ENCODE measurements at regions not wholly inside any gene's neighbourhood (a gene's known extent, or its start where the extent isn't known, plus 50 kb on each side); places are given as distances from the start of the nearest gene placed in this dataset.

DNA sequence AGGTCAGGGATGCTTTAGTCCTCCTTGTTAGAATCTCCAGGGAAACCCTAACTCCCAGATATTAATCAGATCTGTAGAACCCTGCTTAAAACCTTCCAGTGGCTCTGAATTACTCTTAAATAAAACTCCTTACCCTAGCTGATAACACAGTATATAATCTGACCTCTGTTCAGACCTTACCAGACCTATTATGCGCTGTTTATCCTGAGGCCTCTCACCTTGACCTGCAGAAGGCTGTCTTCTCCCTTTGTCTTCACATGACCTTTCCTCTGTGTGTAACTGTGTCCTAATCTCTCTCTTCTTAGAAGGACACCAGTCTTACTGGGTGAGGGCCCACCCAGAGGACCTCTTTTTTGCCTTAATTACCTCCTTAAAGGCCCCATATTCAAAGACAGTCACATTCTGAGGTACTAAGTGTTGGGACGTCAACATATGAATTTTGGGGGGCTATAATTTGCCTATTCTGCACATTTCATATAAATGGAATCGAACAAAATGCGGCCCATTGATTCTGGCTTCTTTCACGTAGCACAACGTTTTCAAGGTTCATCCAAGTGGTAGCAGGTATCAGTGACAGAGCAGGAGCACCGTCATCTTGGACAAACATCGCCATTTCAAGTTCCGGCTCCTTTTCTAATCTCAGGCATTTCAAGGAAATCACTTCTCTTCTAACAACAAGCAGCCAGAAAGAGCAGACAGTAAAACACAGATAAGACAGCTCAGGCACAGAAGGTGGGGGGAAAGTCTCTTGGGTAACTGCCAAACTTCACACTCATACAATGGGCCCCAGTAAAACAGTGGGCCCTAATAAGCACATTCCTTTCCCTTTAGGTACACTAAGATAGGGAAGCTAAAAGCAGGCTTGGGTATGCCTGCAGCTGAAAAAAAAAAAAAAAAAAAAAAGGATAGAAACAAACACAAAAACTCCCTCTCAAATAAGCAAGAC, 200.2 kb upstream of the NUDT4 start:
- H3K27me3 Mint-ChIP-seq (ENCODE audit: insufficient read depth, unreplicated experiment) = no peaks in the 10 kb centered on the region
- POLR2A ChIA-PET = interaction anchor here (0.5 to 0.6 kb wide), 2 partner anchors 25 to 67 kb away, joined by 4 to 5 read pairs; no protein-coding TSS in a partner anchor
- TF ChIP-seq, protein P1, sequence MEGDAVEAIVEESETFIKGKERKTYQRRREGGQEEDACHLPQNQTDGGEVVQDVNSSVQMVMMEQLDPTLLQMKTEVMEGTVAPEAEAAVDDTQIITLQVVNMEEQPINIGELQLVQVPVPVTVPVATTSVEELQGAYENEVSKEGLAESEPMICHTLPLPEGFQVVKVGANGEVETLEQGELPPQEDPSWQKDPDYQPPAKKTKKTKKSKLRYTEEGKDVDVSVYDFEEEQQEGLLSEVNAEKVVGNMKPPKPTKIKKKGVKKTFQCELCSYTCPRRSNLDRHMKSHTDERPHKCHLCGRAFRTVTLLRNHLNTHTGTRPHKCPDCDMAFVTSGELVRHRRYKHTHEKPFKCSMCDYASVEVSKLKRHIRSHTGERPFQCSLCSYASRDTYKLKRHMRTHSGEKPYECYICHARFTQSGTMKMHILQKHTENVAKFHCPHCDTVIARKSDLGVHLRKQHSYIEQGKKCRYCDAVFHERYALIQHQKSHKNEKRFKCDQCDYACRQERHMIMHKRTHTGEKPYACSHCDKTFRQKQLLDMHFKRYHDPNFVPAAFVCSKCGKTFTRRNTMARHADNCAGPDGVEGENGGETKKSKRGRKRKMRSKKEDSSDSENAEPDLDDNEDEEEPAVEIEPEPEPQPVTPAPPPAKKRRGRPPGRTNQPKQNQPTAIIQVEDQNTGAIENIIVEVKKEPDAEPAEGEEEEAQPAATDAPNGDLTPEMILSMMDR (IDR thresholded peaks at IDR 0.05; ENCODE audit: insufficient read depth in 1 of 2, low read depth in 1 of 2, low read length in 1 of 2, severe bottlenecking in 1 of 2, unreplicated experiment in 1 of 2) = no peak
- peaks cover 13% of the 10 kb centered on the region for H3K9me3 Mint-ChIP-seq (ENCODE audit: unreplicated experiment)
- Histone ChIP-seq H3K27me3 (replicated peaks; ENCODE audit: control insufficient read depth, insufficient read depth, low read length) (no peaks in the 10 kb centered on the region), H3K36me3 (ENCODE audit: control insufficient read depth, insufficient read depth, low read length) (no peaks in the 10 kb centered on the region; the same call in 1 of the 2 replicates), H3K9me3 (peaks cover 6% of the 10 kb centered on the region; the same call in 1 of the 2 replicates), H3K4me3 (ENCODE audit: low read depth, low read length) (no peak overlapping the region), H3K4me1 (peaks cover 24% of the 10 kb centered on the region)
- peak overlapping the region; percentile 55 for H3K4me3 Mint-ChIP-seq (ENCODE audit: unreplicated experiment)
- peaks cover 24% of the 10 kb centered on the region for H3K4me1 Mint-ChIP-seq (ENCODE audit: low read depth, unreplicated experiment)
- peak; percentile 67 to 80 for DNase-seq
- intact Hi-C loops (cut with micrococcal nuclease; ENCODE audit: unreplicated experiment) = loop anchor here (1.0 to 5.0 kb wide), 4 partner anchors 10 to 200 kb away; partner anchors contain the start of gene NUDT4
- H3K27ac Mint-ChIP-seq (ENCODE audit: unreplicated experiment) = peak overlapping the region; percentile 87
- peaks cover 13% of the 10 kb centered on the region for H3K36me3 Mint-ChIP-seq (ENCODE audit: insufficient read depth, unreplicated experiment)
- no TSS peak for BruUV-seq (replicated peaks)
- CTCF ChIA-PET = interaction anchor here (0.6 to 1.8 kb wide), 3 partner anchors 50 to 187 kb away, joined by 3 to 4 read pairs (median 4); no protein-coding TSS in a partner anchor

DNA sequence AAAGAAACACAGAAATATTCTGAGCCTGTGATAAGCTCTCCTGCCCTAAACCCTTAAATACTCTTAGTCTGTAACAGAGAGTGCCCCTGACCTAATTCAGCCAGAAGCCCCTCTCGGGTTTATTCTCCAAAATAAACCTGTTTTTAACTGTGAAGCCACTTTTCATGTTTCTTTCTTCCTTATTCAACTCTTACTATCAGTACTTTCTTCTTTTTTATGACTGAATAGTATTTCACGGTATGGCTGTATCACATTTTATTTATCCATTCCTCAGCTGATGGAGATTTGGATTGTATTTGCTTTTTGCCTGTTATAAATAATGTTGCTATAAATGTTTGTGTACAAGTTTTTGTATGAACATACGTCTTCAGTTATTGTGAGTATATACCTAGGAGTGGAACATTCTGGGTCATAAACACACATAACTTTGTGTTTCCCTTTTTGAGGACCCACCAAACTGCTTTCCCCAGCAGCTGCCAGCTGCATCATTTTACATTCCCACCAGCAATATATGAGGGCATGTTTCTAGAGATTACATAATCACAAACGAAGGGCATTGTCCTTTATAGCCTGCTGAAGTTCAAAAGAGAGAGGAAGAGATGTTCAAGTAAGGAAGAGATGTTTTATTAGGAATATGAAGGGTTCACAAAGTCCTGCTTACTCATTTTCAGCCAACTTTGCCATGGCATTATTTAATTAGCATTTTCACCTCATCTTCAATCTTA, 199.4 kb upstream of the NUDT4 start:
- H3K27me3 Mint-ChIP-seq (ENCODE audit: insufficient read depth, unreplicated experiment) = no peaks in the 10 kb centered on the region
- H3K9me3 ChIP-seq = peaks cover 6% of the 10 kb centered on the region; the same call in 1 of the 2 replicates
- H3K4me1 ChIP-seq = peaks cover 24% of the 10 kb centered on the region
- BruUV-seq (replicated peaks) = no TSS peak
- H3K27me3 ChIP-seq (replicated peaks; ENCODE audit: control insufficient read depth, insufficient read depth, low read length) = no peaks in the 10 kb centered on the region
- TF ChIP-seq, protein P1 (IDR thresholded peaks at IDR 0.05; ENCODE audit: insufficient read depth in 1 of 2, low read depth in 1 of 2, low read length in 1 of 2, severe bottlenecking in 1 of 2, unreplicated experiment in 1 of 2) = no peak
- H3K4me1 Mint-ChIP-seq (ENCODE audit: low read depth, unreplicated experiment) = peaks cover 24% of the 10 kb centered on the region
- no peak overlapping the region for H3K4me3 ChIP-seq (ENCODE audit: low read depth, low read length)
- DNase-seq = no peak
- POLR2A ChIA-PET = interaction anchor here (0.6 kb wide), 1 partner anchor 66 kb away, joined by 5 read pairs; no protein-coding TSS in a partner anchor
- peak overlapping the region; percentile 87 for H3K27ac Mint-ChIP-seq (ENCODE audit: unreplicated experiment)
- H3K4me3 Mint-ChIP-seq (ENCODE audit: unreplicated experiment) = no peak overlapping the region
- no peaks in the 10 kb centered on the region; the same call in 1 of the 2 replicates for H3K36me3 ChIP-seq (ENCODE audit: control insufficient read depth, insufficient read depth, low read length)
- peaks cover 13% of the 10 kb centered on the region for H3K36me3 Mint-ChIP-seq (ENCODE audit: insufficient read depth, unreplicated experiment)
- peaks cover 13% of the 10 kb centered on the region for H3K9me3 Mint-ChIP-seq (ENCODE audit: unreplicated experiment)
- CTCF ChIA-PET = interaction anchor here (0.6 to 1.8 kb wide), 3 partner anchors 51 to 188 kb away, joined by 3 to 4 read pairs (median 4); no protein-coding TSS in a partner anchor
- intact Hi-C loops (cut with micrococcal nuclease; ENCODE audit: unreplicated experiment) = loop anchor here (5.0 kb wide), 2 partner anchors 134 to 199 kb away; partner anchors contain the start of gene NUDT4

DNA sequence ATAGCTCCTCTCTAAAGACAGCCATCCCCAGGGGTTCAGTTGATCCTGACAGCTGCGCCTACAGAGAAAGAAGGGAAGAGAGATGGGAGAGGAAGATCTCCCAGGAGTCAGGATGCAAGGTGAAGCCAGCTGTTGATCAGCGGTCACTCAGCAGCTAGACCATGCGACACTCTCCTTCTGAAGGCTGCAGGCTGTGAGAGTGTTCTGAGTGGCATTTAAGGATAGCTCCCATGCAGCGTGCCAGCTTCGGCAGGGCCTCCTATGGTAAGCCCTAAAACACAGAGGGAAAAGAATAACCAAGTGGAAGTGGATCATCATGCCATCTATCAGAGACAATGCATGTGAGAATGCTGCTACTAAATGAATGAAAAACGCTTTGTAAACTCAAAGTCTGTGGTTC, 197.9 kb upstream of the NUDT4 start:
- TF ChIP-seq, protein P1 (IDR thresholded peaks at IDR 0.05; ENCODE audit: insufficient read depth in 1 of 2, low read depth in 1 of 2, low read length in 1 of 2, severe bottlenecking in 1 of 2, unreplicated experiment in 1 of 2) = no peak
- no peak overlapping the region for H3K4me3 ChIP-seq (ENCODE audit: low read depth, low read length)
- Mint-ChIP-seq H3K9me3 (ENCODE audit: unreplicated experiment) (peaks cover 13% of the 10 kb centered on the region), H3K4me1 (ENCODE audit: low read depth, unreplicated experiment) (peaks cover 24% of the 10 kb centered on the region), H3K4me3 (ENCODE audit: unreplicated experiment) (no peak overlapping the region), H3K36me3 (ENCODE audit: insufficient read depth, unreplicated experiment) (peaks cover 13% of the 10 kb centered on the region), H3K27me3 (ENCODE audit: insufficient read depth, unreplicated experiment) (no peaks in the 10 kb centered on the region), H3K27ac (ENCODE audit: unreplicated experiment) (peak overlapping the region; percentile 30)
- peaks cover 24% of the 10 kb centered on the region for H3K4me1 ChIP-seq
- no peaks in the 10 kb centered on the region for H3K27me3 ChIP-seq (replicated peaks; ENCODE audit: control insufficient read depth, insufficient read depth, low read length)
- BruUV-seq (replicated peaks) = no TSS peak
- POLR2A ChIA-PET = no interaction called here
- H3K36me3 ChIP-seq (ENCODE audit: control insufficient read depth, insufficient read depth, low read length) = no peaks in the 10 kb centered on the region; the same call in 1 of the 2 replicates
- intact Hi-C loops (cut with micrococcal nuclease; ENCODE audit: unreplicated experiment) = loop anchor here (5.0 kb wide), 2 partner anchors 133 to 198 kb away; partner anchors contain the start of gene NUDT4
- DNase-seq = no peak
- H3K9me3 ChIP-seq = peaks cover 6% of the 10 kb centered on the region; the same call in 1 of the 2 replicates
- CTCF ChIA-PET = no interaction called here

Measured in Caco-2 (cell line).